HK-2 (cell line): ENCODE measurements at regions not wholly inside any gene's neighbourhood (a gene's known extent, or its start where the extent isn't known, plus 50 kb on each side); places are given as distances from the start of the nearest gene placed in this dataset.
"Not testable (repeated sequence)": the region's sequence is repeated elsewhere in the genome, so short reads cannot be mapped to it uniquely, and the experiment has no call there.

Source experiments
- DNase-seq: peaks from one replicate; pipeline ENCODE4 v3.0.0-alpha.2; 2018; ENCODE audit not compliant: unreplicated experiment

DNA sequence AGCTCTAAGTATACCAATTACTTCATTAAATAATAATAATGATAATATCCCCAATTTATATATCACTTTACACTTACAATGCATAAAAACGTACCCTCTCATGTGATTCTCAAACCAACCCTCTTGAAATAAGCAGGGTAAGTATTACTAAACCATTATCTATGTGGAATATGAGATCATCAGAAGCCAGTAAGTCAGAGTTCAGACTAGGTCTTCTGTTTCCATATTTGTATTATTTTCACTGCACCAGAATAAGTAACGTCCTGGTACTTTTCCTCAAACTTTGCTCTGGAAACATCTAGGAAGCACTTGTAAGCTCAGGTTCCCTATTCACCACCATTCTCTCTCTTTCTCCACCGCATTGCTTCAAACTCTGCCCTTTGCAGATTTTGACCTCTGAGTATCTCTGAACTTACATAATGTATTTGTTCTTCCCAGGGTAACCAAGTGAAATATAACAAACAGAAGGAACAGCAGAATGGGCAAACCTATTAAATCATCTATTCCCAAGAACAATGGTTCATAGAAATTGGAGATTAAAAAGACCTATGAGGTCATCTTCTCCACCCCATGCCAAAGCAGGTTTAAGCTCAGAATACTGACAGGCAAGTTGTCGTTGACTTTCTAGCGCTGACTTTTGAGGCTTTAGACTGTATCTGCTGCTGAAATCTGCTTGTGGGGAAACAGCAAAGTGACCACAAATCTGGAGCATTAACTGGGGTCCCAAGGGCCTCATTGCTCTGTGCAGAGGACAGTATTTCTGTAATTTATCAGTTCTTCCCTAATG lies 161.3 kb upstream of the FAR2 start:
- DNase-seq, result no peak

- no peak for DNase-seq
Observed at GRCh38 chr12:28988325-28988704, 160.8 kb upstream of the FAR2 start.

DNA sequence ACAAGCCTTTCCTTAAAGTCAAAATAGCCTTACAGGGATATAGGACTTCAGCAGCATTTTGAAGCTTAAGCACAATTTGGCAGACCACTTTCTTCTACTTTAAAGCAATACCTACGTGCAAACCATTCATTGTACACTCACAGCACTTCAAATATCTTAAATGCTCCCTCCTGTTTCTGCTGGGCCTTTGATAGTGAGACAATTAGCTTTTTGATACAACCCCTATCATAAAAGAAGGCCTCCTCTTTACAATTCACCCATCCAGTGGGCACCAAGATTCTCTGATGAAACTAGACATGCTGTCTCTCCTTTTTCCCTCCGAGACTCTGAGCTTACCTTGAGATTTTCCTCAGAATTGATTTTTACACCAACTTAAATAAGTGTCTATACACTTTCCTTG lies 157.5 kb upstream of the FAR2 start:
- DNase-seq, result no peak

DNA sequence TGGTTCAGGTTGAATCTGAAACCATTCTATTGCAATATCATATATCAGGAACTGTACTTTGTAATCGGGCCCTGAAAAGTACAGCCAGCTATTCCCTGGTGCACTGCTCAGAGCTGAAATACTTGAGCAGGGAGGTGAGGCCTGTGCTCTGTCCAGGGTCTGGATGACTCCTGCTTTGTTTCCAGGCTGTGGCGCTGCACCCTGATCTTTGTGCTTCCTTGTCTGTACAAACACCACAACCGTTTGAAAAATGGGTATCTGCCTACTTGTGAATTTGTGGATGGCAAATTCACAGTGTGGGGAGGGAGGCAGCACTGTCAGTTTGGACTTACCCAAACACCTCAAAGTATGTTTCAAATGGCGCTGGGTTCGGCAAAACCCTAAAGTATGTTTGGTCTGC lies 155.4 kb upstream of the FAR2 start:
- no peak for DNase-seq

GRCh38 chr12:28994179-28994715 lies 154.8 kb upstream of the FAR2 start:
- DNase-seq, result no peak

DNA sequence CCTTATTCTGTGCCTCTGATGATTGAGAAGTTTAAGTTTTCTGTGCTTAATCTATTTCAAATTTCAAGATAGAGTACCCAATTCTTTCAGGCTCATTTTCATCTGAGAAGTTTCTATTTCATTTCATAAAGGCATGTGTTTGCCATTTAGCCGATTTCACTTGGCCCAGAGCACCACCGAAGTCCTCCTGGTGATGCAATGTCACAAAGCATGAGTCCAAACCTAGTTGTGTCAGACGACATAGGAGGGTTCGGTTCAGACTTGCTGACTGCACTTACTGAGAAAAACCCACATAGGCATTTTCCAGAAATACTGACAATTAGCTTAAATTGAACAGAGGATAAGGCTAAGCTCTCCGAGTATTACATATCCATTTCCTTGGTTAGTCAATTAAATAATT lies 152.4 kb upstream of the FAR2 start:
- no peak for DNase-seq

DNA sequence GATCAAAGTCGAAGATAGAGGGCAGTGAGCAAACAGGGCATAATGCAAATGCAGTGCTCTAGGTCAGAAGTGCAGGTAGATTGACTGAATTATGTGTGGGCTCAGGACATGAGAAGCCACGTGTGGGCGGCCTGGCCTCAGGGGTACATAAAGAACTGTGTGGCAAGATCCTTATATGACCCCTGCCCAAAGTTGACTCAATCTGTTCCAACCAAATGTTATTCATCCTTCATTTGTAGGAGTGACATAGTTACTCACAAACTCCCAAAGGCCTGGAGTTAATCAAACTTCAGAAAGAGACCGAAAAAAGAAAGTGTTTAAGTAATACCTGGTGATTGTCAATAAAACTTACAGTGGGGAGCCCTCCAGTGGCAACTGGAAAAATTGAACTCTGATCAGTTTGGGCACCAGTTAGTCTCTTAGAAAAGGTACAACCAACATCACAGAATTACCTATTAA lies 150.4 kb upstream of the FAR2 start:
- DNase-seq, result no peak

GRCh38 chr12:29004066-29004935 lies 144.8 kb upstream of the FAR2 start:
- no peak for DNase-seq

- DNase-seq, result no peak
Observed at GRCh38 chr12:29004936-29005304, 144.2 kb upstream of the FAR2 start.

DNA sequence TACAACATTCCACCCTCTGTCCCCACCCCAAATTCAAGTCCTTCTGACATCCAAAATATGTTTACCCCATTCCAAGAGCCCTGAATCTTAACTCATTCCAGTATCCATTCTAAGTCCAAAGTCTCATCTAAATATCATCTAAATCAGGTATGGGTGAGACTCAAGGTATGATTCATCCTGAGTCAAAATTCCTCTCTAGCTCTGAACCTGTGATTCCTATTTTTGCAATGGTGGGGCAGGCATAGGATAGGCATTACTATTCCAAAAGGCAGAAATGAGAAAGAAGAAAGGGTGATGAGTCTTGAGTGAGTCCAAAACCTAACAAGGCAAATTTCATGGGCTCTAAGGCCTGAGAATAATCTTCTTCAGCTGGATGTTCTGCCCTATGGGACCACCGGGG lies 140.3 kb upstream of the FAR2 start:
- no peak for DNase-seq

- no peak for DNase-seq
Observed at GRCh38 chr12:29012673-29013072, 136.4 kb upstream of the FAR2 start.

- DNase-seq, result not testable (repeated sequence)
Observed at GRCh38 chr12:29017532-29017931, 131.5 kb upstream of the FAR2 start.

GRCh38 chr12:29023436-29024076 lies 125.5 kb upstream of the FAR2 start:
- no peak for DNase-seq

- no peak for DNase-seq
Observed at GRCh38 chr12:29024117-29024516, 125.0 kb upstream of the FAR2 start.

GRCh38 chr12:29025937-29026336 lies 123.1 kb upstream of the FAR2 start:
- no peak for DNase-seq

DNA sequence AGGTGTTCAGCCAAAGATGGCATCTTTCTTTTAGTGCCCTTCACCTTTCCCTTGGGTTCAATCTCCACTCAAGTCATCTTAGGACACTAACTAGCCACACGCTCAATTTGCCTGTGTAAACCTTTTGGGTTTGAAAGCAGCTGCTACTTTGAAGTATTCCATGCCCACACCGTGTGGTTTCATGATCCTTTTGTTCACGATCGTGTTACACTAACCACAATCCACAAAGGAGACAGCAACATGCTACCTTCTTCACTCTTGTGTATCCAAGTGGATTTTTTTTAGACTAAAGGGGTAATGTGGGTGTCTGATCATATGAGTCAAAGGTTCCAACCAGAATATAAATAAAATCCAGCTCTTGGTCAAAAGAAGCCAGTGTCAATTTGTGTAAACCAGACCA lies 122.7 kb upstream of the FAR2 start:
- DNase-seq, result no peak

DNA sequence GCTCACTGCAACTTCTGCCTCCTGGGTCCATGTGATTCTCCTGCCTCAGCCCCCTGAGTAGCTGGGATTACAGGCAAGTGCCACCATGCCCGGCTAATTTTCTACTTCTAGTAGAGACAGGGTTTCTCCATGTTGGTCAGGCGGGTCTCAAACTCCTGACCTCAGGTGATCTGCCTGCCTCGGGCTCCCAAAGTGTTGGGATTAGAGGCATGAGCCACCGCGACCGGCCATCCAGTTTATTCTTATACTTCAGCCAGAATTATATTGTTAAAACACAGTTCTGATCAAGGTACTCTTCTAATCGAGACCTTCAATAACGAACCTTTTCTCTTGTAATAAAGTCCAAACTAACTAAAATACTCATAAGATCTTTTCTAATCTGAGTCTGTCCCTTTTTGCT lies 119.6 kb upstream of the FAR2 start:
- not testable (repeated sequence) for DNase-seq

DNA sequence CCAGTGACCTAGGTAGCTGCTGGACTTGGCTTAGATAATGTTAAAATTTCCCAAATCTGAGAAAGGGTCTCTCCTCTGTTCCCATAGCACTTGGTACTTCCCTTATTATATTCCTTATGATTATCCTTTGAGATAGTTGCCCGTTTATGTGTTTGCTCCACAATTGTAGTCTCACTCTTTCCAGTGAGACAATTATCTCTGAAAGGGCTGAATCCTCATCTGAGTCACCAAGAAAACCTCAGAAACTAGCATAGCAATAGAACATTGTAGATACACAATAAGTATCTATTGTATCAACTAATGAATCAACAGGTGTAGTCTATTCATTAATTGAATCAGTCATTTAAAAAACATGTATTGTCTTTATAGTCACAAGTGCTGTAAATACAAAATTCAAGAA lies 119.1 kb upstream of the FAR2 start:
- no peak for DNase-seq

DNA sequence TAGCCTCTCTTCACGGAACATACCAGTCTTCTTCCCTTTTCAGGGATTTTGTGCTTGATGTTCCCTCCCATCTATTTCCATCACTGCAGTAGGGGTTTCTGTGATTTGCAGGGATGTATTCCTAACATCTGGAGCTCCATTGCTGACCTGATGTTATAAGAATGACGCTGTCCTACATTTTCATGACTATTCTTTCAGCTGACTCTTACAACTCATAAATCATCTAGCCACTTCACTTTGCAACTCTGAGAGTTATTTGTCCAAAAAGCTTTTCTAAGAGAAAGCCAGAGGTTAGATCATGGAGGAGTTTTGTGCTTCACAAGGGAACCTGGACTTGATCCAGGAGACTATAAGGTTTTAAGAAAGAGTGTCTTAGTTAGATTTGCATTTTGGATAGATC lies 116.6 kb upstream of the FAR2 start:
- DNase-seq, result no peak

DNA sequence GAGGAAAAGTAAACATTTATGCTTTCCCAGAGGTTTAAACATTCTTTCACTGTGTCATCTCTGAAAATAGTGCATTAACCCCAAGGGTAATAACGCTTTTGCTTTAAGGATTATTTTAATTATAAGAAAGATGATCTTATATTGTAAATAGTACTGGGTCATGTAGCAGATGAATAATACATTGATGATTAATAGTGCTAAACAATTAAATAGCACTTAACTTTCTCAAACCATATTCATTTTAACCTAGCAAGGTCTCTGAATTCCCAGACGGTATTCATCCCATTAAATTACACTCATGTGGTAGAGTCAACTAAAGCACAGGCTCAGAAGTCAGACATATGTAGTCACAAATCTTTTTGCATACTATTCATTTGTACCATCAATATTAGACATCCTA lies 115.6 kb upstream of the FAR2 start:
- DNase-seq, result no peak

- no peak for DNase-seq
Observed at GRCh38 chr12:29035112-29035511, 114.0 kb upstream of the FAR2 start.

DNA sequence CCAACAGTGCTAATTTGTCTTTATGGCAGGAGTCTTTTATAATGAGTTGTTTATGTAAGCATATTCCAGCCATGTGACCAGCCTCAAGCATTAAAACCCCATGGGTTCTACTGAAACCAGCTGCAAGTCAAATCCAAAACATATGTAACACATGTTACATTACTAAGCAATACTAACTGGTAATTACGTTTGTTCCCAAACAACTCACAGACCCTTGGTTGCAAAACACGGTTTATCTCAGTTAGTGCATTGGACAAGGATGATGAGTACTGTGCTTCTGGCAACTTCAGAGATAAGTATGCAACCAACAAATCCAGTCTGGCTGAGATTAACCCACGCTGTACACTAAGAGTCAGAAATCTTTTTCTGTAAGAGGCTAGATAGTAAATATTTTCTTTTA lies 110.1 kb upstream of the FAR2 start:
- no peak for DNase-seq
